ENCODE measurements at regions not wholly inside any gene's neighbourhood (a gene's known extent, or its start where the extent isn't known, plus 50 kb on each side); places are given as distances from the start of the nearest gene placed in this dataset.

GRCh38 chr4:159777689-159778088, 674.8 kb downstream of the RAPGEF2 start:
- Histone ChIP-seq H3K79me2 (ENCODE audit: control insufficient read depth, insufficient read depth, low read length) (no peaks in the 10 kb centered on the region), H2AFZ (ENCODE audit: low read length) (no peak overlapping the region), H3K27ac (ENCODE audit: insufficient read depth, low read length) (no peak overlapping the region), H3K4me1 (ENCODE audit: control insufficient read depth, extremely low read depth, insufficient read depth, low read length) (no peaks in the 10 kb centered on the region), H3K4me3 (replicated peaks in 1 of 4; ENCODE audit: control extremely low read depth in 1 of 4, insufficient read depth in 1 of 4, low read depth in 3 of 4, low read length in 4 of 4) (no peak overlapping the region), H4K20me1 (ENCODE audit: control insufficient read depth, extremely low read depth, insufficient read depth, low read length) (no peaks in the 10 kb centered on the region), H3K36me3 (ENCODE audit: control insufficient read depth, insufficient read depth, low read length) (no peaks in the 10 kb centered on the region), H3K27me3 (ENCODE audit: control insufficient read depth, insufficient read depth, low read length) (no peaks in the 10 kb centered on the region), H3K9ac (ENCODE audit: insufficient read depth, low read length) (no peak overlapping the region), H3K4me2 (ENCODE audit: extremely low read depth, insufficient read depth, low read length) (no peak overlapping the region), H3K9me3 (ENCODE audit: control insufficient read depth, insufficient read depth, low read depth, low read length) (no peaks in the 10 kb centered on the region)
- TF ChIP-seq CTCF (conservative IDR thresholded peaks at IDR 0.05 in 1 of 2, IDR thresholded peaks at IDR 0.05 in 1 of 2; ENCODE audit: low read depth in 1 of 2, low read length in 2 of 2) (no peak), EZH2 (IDR thresholded peaks at IDR 0.05; ENCODE audit: low read length, missing control alignments) (no peak)
- DNase-seq (ENCODE audit: low read depth in 2 of 2), result no peak

GRCh38 chr4:159778298-159778697, 675.4 kb downstream of the RAPGEF2 start:
- H3K9me3 ChIP-seq (ENCODE audit: control insufficient read depth, insufficient read depth, low read depth, low read length), result no peaks in the 10 kb centered on the region
- no peak for DNase-seq (ENCODE audit: low read depth in 2 of 2)
- H3K27me3 ChIP-seq (ENCODE audit: control insufficient read depth, insufficient read depth, low read length), result no peaks in the 10 kb centered on the region
- H3K4me2 ChIP-seq (ENCODE audit: extremely low read depth, insufficient read depth, low read length), result no peak overlapping the region
- H3K9ac ChIP-seq (ENCODE audit: insufficient read depth, low read length), result no peak overlapping the region
- TF ChIP-seq CTCF (conservative IDR thresholded peaks at IDR 0.05 in 1 of 2, IDR thresholded peaks at IDR 0.05 in 1 of 2; ENCODE audit: low read depth in 1 of 2, low read length in 2 of 2), result no peak
- no peak for TF ChIP-seq EZH2 (IDR thresholded peaks at IDR 0.05; ENCODE audit: low read length, missing control alignments)
- no peaks in the 10 kb centered on the region for H3K79me2 ChIP-seq (ENCODE audit: control insufficient read depth, insufficient read depth, low read length)
- no peak overlapping the region for H2AFZ ChIP-seq (ENCODE audit: low read length)
- no peak overlapping the region for H3K27ac ChIP-seq (ENCODE audit: insufficient read depth, low read length)
- H3K4me1 ChIP-seq (ENCODE audit: control insufficient read depth, extremely low read depth, insufficient read depth, low read length), result no peaks in the 10 kb centered on the region
- H3K36me3 ChIP-seq (ENCODE audit: control insufficient read depth, insufficient read depth, low read length), result no peaks in the 10 kb centered on the region
- H3K4me3 ChIP-seq (replicated peaks in 1 of 4; ENCODE audit: control extremely low read depth in 1 of 4, insufficient read depth in 1 of 4, low read depth in 3 of 4, low read length in 4 of 4), result no peak overlapping the region
- no peaks in the 10 kb centered on the region for H4K20me1 ChIP-seq (ENCODE audit: control insufficient read depth, extremely low read depth, insufficient read depth, low read length)

GRCh38 chr4:159779716-159780115, 676.8 kb downstream of the RAPGEF2 start:
- no peak overlapping the region for H2AFZ ChIP-seq (ENCODE audit: low read length)
- no peak overlapping the region for H3K27ac ChIP-seq (ENCODE audit: insufficient read depth, low read length)
- no peaks in the 10 kb centered on the region for H4K20me1 ChIP-seq (ENCODE audit: control insufficient read depth, extremely low read depth, insufficient read depth, low read length)
- no peaks in the 10 kb centered on the region for H3K4me1 ChIP-seq (ENCODE audit: control insufficient read depth, extremely low read depth, insufficient read depth, low read length)
- no peak overlapping the region for H3K4me2 ChIP-seq (ENCODE audit: extremely low read depth, insufficient read depth, low read length)
- H3K36me3 ChIP-seq (ENCODE audit: control insufficient read depth, insufficient read depth, low read length), result no peaks in the 10 kb centered on the region
- peak in 1 of 2 donors; percentile 54 for DNase-seq (ENCODE audit: low read depth in 2 of 2)
- no peak overlapping the region for H3K4me3 ChIP-seq (replicated peaks in 1 of 4; ENCODE audit: control extremely low read depth in 1 of 4, insufficient read depth in 1 of 4, low read depth in 3 of 4, low read length in 4 of 4)
- TF ChIP-seq EZH2 (IDR thresholded peaks at IDR 0.05; ENCODE audit: low read length, missing control alignments) (no peak), CTCF (conservative IDR thresholded peaks at IDR 0.05 in 1 of 2, IDR thresholded peaks at IDR 0.05 in 1 of 2; ENCODE audit: low read depth in 1 of 2, low read length in 2 of 2) (no peak)
- H3K27me3 ChIP-seq (ENCODE audit: control insufficient read depth, insufficient read depth, low read length), result no peaks in the 10 kb centered on the region
- no peaks in the 10 kb centered on the region for H3K9me3 ChIP-seq (ENCODE audit: control insufficient read depth, insufficient read depth, low read depth, low read length)
- H3K79me2 ChIP-seq (ENCODE audit: control insufficient read depth, insufficient read depth, low read length), result no peaks in the 10 kb centered on the region
- no peak overlapping the region for H3K9ac ChIP-seq (ENCODE audit: insufficient read depth, low read length)

Data from fibroblast of lung (primary cell).